K562 (cell line): ENCODE measurements at regions not wholly inside any gene's neighbourhood (a gene's known extent, or its start where the extent isn't known, plus 50 kb on each side); places are given as distances from the start of the nearest gene placed in this dataset.

Experiments used
- ATAC-seq: fragments of 200-7000 bp; cut with Tn5 transposase; 3 replicates; pipeline ENCODE4 v1.9.1; 2020; ENCODE audit warnings: moderate library complexity
- BruUV-seq: library from RNA; stranded (reverse); fragments of 400-500 nt; replicated peaks from 2 replicates; lab custom pipeline; 2021; lab: Mats Ljungman, UMichigan
- CTCF ChIA-PET: fragments of 300-600 bp; formaldehyde crosslinking; extraction: SDS; loops from one replicate; lab custom pipeline; 2021; ENCODE audit warnings: low intra/inter-chr PET ratio; lab: Yijun Ruan, JAX
- POLR2A ChIA-PET: fragments of 300-600, 350-650 bp; sonication (Branson Sonifier 250); formaldehyde crosslinking; extraction: SDS; loops from one replicate; lab custom pipeline; 2021; ENCODE audit warnings: antibody characterized with exemption, inconsistent platforms; lab: Yijun Ruan, JAX
- DNase-seq, 4 experiments: peaks; one replicate each; pipeline versions ENCODE4 v3.0.0 to v3.0.0-alpha.2; 2011 to 2018; ENCODE audit warnings: low spot score in 3 of 4, mixed read lengths in 3 of 4; ENCODE audit errors: extremely low read depth in 1 of 4
- FAIRE-seq: peaks from 2 replicates; lab custom pipeline; 2011; peaks lifted over from hg19 to GRCh38; lab: Jason Lieb, UNC
- H2AFZ ChIP-seq: 2 replicates; pipeline ENCODE4 v1.6.0; 2011; ENCODE audit warnings: low read depth, low read length, control low read depth, inconsistent platforms
- H3K27ac ChIP-seq: fragments of 200-600 bp; 3 replicates; pipeline ENCODE4 v1.8.0; 2011; ENCODE audit warnings: low read depth, mild to moderate bottlenecking, control low read depth, inconsistent platforms, low read length, moderate library complexity, mixed read lengths; ENCODE audit errors: extremely low read depth
- H3K27me3 ChIP-seq, 2 experiments: fragments of 300-600 bp in 1 of 2; 2 replicates in 1 of 2; 3 replicates in 1 of 2; pipeline versions ENCODE4 v1.6.0 to v1.8.0; 2011; ENCODE audit warnings: inconsistent platforms in 2 of 2, low read length in 2 of 2, mild to moderate bottlenecking in 1 of 2, mixed read lengths in 1 of 2, moderate library complexity in 1 of 2; ENCODE audit not compliant: control insufficient read depth in 2 of 2, insufficient read depth in 2 of 2
- H3K36me3 ChIP-seq: fragments of 300-600 bp; 3 replicates; pipeline ENCODE4 v1.8.0; 2011; ENCODE audit warnings: mild to moderate bottlenecking, low read length, inconsistent platforms; ENCODE audit not compliant: control insufficient read depth, insufficient read depth
- H3K4me1 ChIP-seq, 2 experiments: fragments of 200-600 bp in 1 of 2; replicated peaks in 1 of 2; 2 replicates in 1 of 2; 3 replicates in 1 of 2; pipeline versions ENCODE4 v1.5.1 to v1.8.0; 2011; ENCODE audit warnings: inconsistent platforms in 2 of 2, low read length in 2 of 2, mild to moderate bottlenecking in 1 of 2, mixed read lengths in 1 of 2, moderate library complexity in 1 of 2; ENCODE audit not compliant: control insufficient read depth in 2 of 2, insufficient read depth in 2 of 2
- H3K4me2 ChIP-seq: 2 replicates; pipeline ENCODE4 v1.6.1; 2011; ENCODE audit warnings: low read length, control low read depth, inconsistent platforms, mixed read lengths; ENCODE audit not compliant: insufficient read depth
- H3K4me3 ChIP-seq: fragments of 200-600 bp; sonication (generic), shearing (Covaris generic); 2 replicates; pipeline ENCODE4 v1.5.1; 2016; ENCODE audit warnings: control low read depth, inconsistent platforms
- H3K79me2 ChIP-seq: fragments of 200-600 bp; 3 replicates; pipeline ENCODE4 v1.8.0; 2011; ENCODE audit warnings: low read length, inconsistent platforms; ENCODE audit not compliant: control insufficient read depth, insufficient read depth
- H3K9ac ChIP-seq, 2 experiments: 2 replicates each; pipeline versions ENCODE4 v1.6.0 to v1.6.1; 2011; ENCODE audit warnings: low read depth in 2 of 2, low read length in 2 of 2, control low read depth in 1 of 2, inconsistent platforms in 1 of 2, mild to moderate bottlenecking in 1 of 2, mixed read lengths in 1 of 2; ENCODE audit not compliant: insufficient read depth in 1 of 2
- H3K9me1 ChIP-seq: one replicate; pipeline ENCODE4 v1.6.0; 2011; ENCODE audit warnings: inconsistent platforms, mild to moderate bottlenecking, low read length, moderate library complexity; ENCODE audit not compliant: control insufficient read depth, insufficient read depth
- H3K9me3 ChIP-seq: replicated peaks from 2 replicates; pipeline ENCODE4 v1.5.1; 2011; ENCODE audit warnings: low read depth, low read length, inconsistent platforms; ENCODE audit not compliant: control insufficient read depth, insufficient read depth
- H4K20me1 ChIP-seq: replicated peaks from 2 replicates; pipeline ENCODE4 v1.6.1; 2011; ENCODE audit warnings: low read length, inconsistent platforms, mixed read lengths; ENCODE audit not compliant: control insufficient read depth, insufficient read depth
- ATF1 ChIP-seq, 2 experiments: fragments of 450-650 bp in 1 of 2; IDR thresholded peaks; 2 replicates each; pipeline ENCODE4 v1.6.1; 2016; ENCODE audit warnings: missing compliant biosample characterization in 1 of 2, missing genetic modification characterization in 1 of 2
- CHD2 ChIP-seq: IDR thresholded peaks from 2 replicates; pipeline ENCODE4 v1.6.1; 2011; ENCODE audit warnings: low read depth, low read length
- CXXC5 ChIP-seq: fragments of 250-450 bp; sonication (Bioruptor Pico); IDR thresholded peaks from 2 replicates; pipeline ENCODE4 v1.8.0; 2022; ENCODE audit warnings: inconsistent platforms, mild to moderate bottlenecking, moderate library complexity
- ETV6 ChIP-seq, 3 experiments: fragments of 150-350 bp in 1 of 3; sonication (generic) in 1 of 3; formaldehyde crosslinking in 1 of 3; IDR thresholded peaks; 2 replicates each; pipeline versions ENCODE4 v1.6.1 to v1.8.0; 2014 to 2022; ENCODE audit warnings: borderline replicate concordance in 2 of 3, low read depth in 2 of 3, antibody characterized with exemption in 1 of 3, low read length in 1 of 3, mild to moderate bottlenecking in 1 of 3, missing genetic modification reagents in 1 of 3
- EWSR1 ChIP-seq: fragments of 450-650 bp; IDR thresholded peaks from 2 replicates; pipeline ENCODE4 v1.6.1; 2018; ENCODE audit warnings: borderline replicate concordance, mild to moderate bottlenecking, low read depth, moderate library complexity; ENCODE audit not compliant: partially characterized antibody
- NFE2 ChIP-seq: IDR thresholded peaks from 2 replicates; pipeline ENCODE4 v1.6.1; 2014; ENCODE audit warnings: antibody characterized with exemption, low read depth
- POLR3A ChIP-seq: IDR thresholded peaks from 2 replicates; pipeline ENCODE4 v1.6.1; 2011; ENCODE audit warnings: borderline replicate concordance, mild to moderate bottlenecking, moderate library complexity; ENCODE audit not compliant: insufficient read length, insufficient read depth; ENCODE audit errors: extremely low read depth
- SRSF3 ChIP-seq: fragments of 200-400 bp; formaldehyde crosslinking; IDR thresholded peaks from 2 replicates; pipeline ENCODE4 v1.6.1; 2016; ENCODE audit warnings: mild to moderate bottlenecking, low read length, moderate library complexity; ENCODE audit not compliant: insufficient read depth
- ZC3H4 ChIP-seq: sonication (generic); formaldehyde crosslinking; IDR thresholded peaks from 2 replicates; pipeline ENCODE4 v1.9.0; 2021; ENCODE audit warnings: missing genetic modification reagents, borderline replicate concordance
- ZNF232 ChIP-seq: sonication (generic); formaldehyde crosslinking; IDR thresholded peaks from 2 replicates; pipeline ENCODE4 v1.8.0; 2022; ENCODE audit warnings: mild to moderate bottlenecking, missing genetic modification reagents
- ZNF384 ChIP-seq: IDR thresholded peaks from 2 replicates; pipeline ENCODE4 v1.6.1; 2012; ENCODE audit warnings: low read depth, low read length, improper control_type of control experiment
- WGBS: fragments of 100-300 bp; shearing (Covaris generic); methylation state at CpG from one replicate; pipeline ENCODE4 v1.1.6; 2016; ENCODE audit warnings: low coverage, mixed read lengths; ENCODE audit not compliant: insufficient coverage; ENCODE audit errors: missing lambda C conversion rate; 5-methylcytosine and 5-hydroxymethylcytosine counted together
- in situ Hi-C: fragments of 300-500 bp; cut with MboI; formaldehyde crosslinking; loops from 4 replicates; pipeline ENCODE4 v1.15.0; 2018; ENCODE audit warnings: inconsistent platforms, mixed read lengths
- intact Hi-C: fragments of 100-400 bp; cut with micrococcal nuclease; formaldehyde crosslinking; loops from 2 replicates; pipeline ENCODE4 v1.14.2; 2022

- 0% methylated on average over 2 of the region's 2 CpGs for WGBS
- Histone ChIP-seq H4K20me1 (no peaks in the 10 kb centered on the region), H3K9ac (no peak overlapping the region), H3K36me3 (no peaks in the 10 kb centered on the region), H3K9me1 (no peaks in the 10 kb centered on the region), H2AFZ (no peak overlapping the region), H3K4me3 (no peak overlapping the region), H3K4me2 (no peak overlapping the region), H3K27me3 (peaks cover 9 to 20% of the 10 kb centered on the region in 2 experiments)
- no TSS peak for BruUV-seq
- ATAC-seq (no peak), DNase-seq (no peak)
- POLR2A ChIA-PET: interaction anchor here (0.6 to 5.2 kb wide), 12 partner anchors 9 to 223 kb away, joined by 3 to 38 read pairs (median 4); no protein-coding TSS in a partner anchor
- TF ChIP-seq ETV6 (IDR thresholded peaks at IDR 0.05; ENCODE audit: borderline replicate concordance in 1 of 2, low read depth in 2 of 2, low read length in 1 of 2) (no peak), ETV6 (CRISPR knock-in tag; IDR thresholded peaks at IDR 0.05; ENCODE audit: borderline replicate concordance) (no peak), ZC3H4 (CRISPR knock-in tag) (no peak), ZNF384 (no peak), CXXC5 (no peak), POLR3A (no peak), NFE2 (no peak), SRSF3 (no peak), EWSR1 (no peak), ATF1 (CRISPR knock-in tag; IDR thresholded peaks at IDR 0.05) (no peak), ATF1 (tag; IDR thresholded peaks at IDR 0.05) (no peak), ZNF232 (no peak), CHD2 (no peak)
- TF ChIP-seq, all 486 proteins: peak for 0
- CTCF ChIA-PET: interaction anchor here (1.0 to 2.3 kb wide), 2 partner anchors 8 to 95 kb away, joined by 4 to 14 read pairs; no protein-coding TSS in a partner anchor
- Histone ChIP-seq H3K4me1 (peaks cover 0 to 4% of the 10 kb centered on the region in 2 experiments; a peak in 1 of 5 replicates), H3K9me3 (no peaks in the 10 kb centered on the region), H3K27ac (no peak overlapping the region), H3K79me2 (no peaks in the 10 kb centered on the region)
- in situ Hi-C loops: no loop called here
- intact Hi-C loops: loop anchor here (1.0 kb wide), 1 partner anchor 125 kb away; no protein-coding TSS in a partner anchor
- FAIRE-seq: no peak
Measured at GRCh38 chr22:22155146-22155545, 89.4 kb upstream of the VPREB1 start.
